Kidney tubule cell (primary cell): ENCODE measurements at regions not wholly inside any gene's neighbourhood (a gene's known extent, or its start where the extent isn't known, plus 50 kb on each side); places are given as distances from the start of the nearest gene placed in this dataset.

Source experiments
- DNase-seq: peaks from one replicate; pipeline ENCODE4 v3.0.0-alpha.2; 2018; ENCODE audit warnings: low spot score

GRCh38 chr18:78742218-78742745 is 237.3 kb upstream of the SALL3 start:
- no peak for DNase-seq

GRCh38 chr18:78743078-78743477 is 236.5 kb upstream of the SALL3 start:
- no peak for DNase-seq

- no peak for DNase-seq
Observed at GRCh38 chr18:78751664-78752063, 228.0 kb upstream of the SALL3 start.

GRCh38 chr18:78753240-78753639 is 226.4 kb upstream of the SALL3 start:
- no peak for DNase-seq

GRCh38 chr18:78754311-78755043 is 225.1 kb upstream of the SALL3 start:
- no peak for DNase-seq

GRCh38 chr18:78757014-78757413 is 222.6 kb upstream of the SALL3 start:
- DNase-seq, result no peak

- no peak for DNase-seq
Observed at GRCh38 chr18:78758496-78758895, 221.1 kb upstream of the SALL3 start.

GRCh38 chr18:78762753-78763152 is 216.9 kb upstream of the SALL3 start:
- DNase-seq, result no peak

GRCh38 chr18:78764544-78764943 is 215.1 kb upstream of the SALL3 start:
- DNase-seq, result no peak

- no peak for DNase-seq
Observed at GRCh38 chr18:78765142-78765541, 214.5 kb upstream of the SALL3 start.

GRCh38 chr18:78765637-78766281 is 213.9 kb upstream of the SALL3 start:
- DNase-seq, result no peak

GRCh38 chr18:78766651-78767533 is 212.7 kb upstream of the SALL3 start:
- DNase-seq, result no peak

- DNase-seq, result no peak
Observed at GRCh38 chr18:78767648-78768071, 212.0 kb upstream of the SALL3 start.

GRCh38 chr18:78768221-78768620 is 211.4 kb upstream of the SALL3 start:
- DNase-seq, result no peak

- no peak for DNase-seq
Observed at GRCh38 chr18:78768656-78769501, 210.7 kb upstream of the SALL3 start.

GRCh38 chr18:78769502-78770105 is 210.0 kb upstream of the SALL3 start:
- DNase-seq, result no peak

- no peak for DNase-seq
Observed at GRCh38 chr18:78770139-78770822, 209.3 kb upstream of the SALL3 start.

- DNase-seq, result no peak
Observed at GRCh38 chr18:78770823-78771139, 208.8 kb upstream of the SALL3 start.

- DNase-seq, result no peak
Observed at GRCh38 chr18:78771496-78772359, 207.9 kb upstream of the SALL3 start.
